ENCODE measurements at regions not wholly inside any gene's neighbourhood (a gene's known extent, or its start where the extent isn't known, plus 50 kb on each side); places are given as distances from the start of the nearest gene placed in this dataset.

DNA sequence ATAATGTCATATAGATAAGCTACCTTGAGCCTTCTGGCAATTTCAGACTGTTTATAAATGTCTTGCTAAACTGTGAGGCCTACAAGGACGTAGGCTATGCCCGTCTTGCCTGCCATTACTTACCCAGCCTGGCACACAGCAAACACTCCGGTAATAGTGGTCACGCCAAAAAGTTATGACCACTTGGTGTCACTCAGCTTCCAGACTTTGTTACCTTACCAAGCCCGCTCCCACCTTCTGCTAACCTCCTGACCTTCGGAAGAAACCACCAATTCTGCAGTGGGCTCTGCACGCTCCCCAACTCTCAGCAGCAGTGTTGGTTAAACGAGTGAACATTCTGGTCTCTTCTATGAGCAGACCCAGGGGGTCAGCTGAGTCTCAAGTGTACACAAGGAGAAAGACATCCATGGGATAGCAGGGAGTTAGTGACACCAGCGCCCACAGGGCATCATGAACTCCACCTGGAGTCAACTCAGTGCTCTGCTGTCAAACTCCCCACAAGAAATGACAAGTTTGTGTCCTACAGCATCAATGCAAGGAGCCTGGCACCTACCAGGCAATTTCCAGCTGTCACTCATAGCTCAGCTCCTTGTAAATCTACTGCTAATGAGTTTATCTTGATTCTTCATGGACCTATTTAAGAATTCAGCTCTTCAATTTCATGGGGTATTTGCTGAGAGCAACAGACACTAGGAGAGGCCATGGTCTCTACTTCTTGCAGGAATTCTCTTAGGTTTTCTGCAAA is 119.9 kb downstream of the TTLL2 start:
- no peak overlapping the region for H3K27ac ChIP-seq (ENCODE audit: low read depth in 1 of 2, low read length in 2 of 2)
- H3K79me2 ChIP-seq (ENCODE audit: insufficient read depth, low read length), result no peaks in the 10 kb centered on the region
- H3K9me3 ChIP-seq (replicated peaks in 1 of 2; ENCODE audit: control insufficient read depth in 1 of 2, insufficient read depth in 1 of 2, low read length in 2 of 2), result no peaks in the 10 kb centered on the region
- no peaks in the 10 kb centered on the region for H4K20me1 ChIP-seq (ENCODE audit: insufficient read depth, low read length)
- H3K4me1 Mint-ChIP-seq, result no peaks in the 10 kb centered on the region
- no peak for DNase-seq
- no peaks in the 10 kb centered on the region for H3K9me3 Mint-ChIP-seq
- peaks cover 0 to 5% (median 1%) of the 10 kb centered on the region in 3 donors for H3K27me3 Mint-ChIP-seq (ENCODE audit: low read depth in 3 of 3)
- H3K4me3 ChIP-seq (replicated peaks in 1 of 3; ENCODE audit: low read depth in 2 of 3, low read length in 3 of 3), result no peak overlapping the region
- H3K4me1 ChIP-seq (ENCODE audit: control insufficient read depth in 1 of 2, insufficient read depth in 2 of 2, low read length in 2 of 2), result no peaks in the 10 kb centered on the region
- no peak overlapping the region for H3K27ac Mint-ChIP-seq
- 89% methylated on average over 9 of the region's 9 CpGs for WGBS (ENCODE audit: insufficient coverage)
- no peaks in the 10 kb centered on the region for H3K36me3 ChIP-seq (replicated peaks in 1 of 2; ENCODE audit: control insufficient read depth in 1 of 2, insufficient read depth in 2 of 2, low read length in 2 of 2)
- no peak overlapping the region for H3K9ac ChIP-seq (ENCODE audit: insufficient read depth, low read length, poor library complexity, severe bottlenecking)
- intact Hi-C loops (cut with micrococcal nuclease), result no loop called here
- H3K4me2 ChIP-seq (replicated peaks; ENCODE audit: extremely low read depth, low read length, poor library complexity, severe bottlenecking), result no peak overlapping the region
- H3K36me3 Mint-ChIP-seq, result no peaks in the 10 kb centered on the region
- H3K4me3 Mint-ChIP-seq, result no peak overlapping the region
- TF ChIP-seq, protein P1, sequence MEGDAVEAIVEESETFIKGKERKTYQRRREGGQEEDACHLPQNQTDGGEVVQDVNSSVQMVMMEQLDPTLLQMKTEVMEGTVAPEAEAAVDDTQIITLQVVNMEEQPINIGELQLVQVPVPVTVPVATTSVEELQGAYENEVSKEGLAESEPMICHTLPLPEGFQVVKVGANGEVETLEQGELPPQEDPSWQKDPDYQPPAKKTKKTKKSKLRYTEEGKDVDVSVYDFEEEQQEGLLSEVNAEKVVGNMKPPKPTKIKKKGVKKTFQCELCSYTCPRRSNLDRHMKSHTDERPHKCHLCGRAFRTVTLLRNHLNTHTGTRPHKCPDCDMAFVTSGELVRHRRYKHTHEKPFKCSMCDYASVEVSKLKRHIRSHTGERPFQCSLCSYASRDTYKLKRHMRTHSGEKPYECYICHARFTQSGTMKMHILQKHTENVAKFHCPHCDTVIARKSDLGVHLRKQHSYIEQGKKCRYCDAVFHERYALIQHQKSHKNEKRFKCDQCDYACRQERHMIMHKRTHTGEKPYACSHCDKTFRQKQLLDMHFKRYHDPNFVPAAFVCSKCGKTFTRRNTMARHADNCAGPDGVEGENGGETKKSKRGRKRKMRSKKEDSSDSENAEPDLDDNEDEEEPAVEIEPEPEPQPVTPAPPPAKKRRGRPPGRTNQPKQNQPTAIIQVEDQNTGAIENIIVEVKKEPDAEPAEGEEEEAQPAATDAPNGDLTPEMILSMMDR (IDR thresholded peaks at IDR 0.05), result no peak
- H2AFZ ChIP-seq (ENCODE audit: insufficient read depth, low read depth, low read length, poor library complexity, severe bottlenecking), result no peak overlapping the region
- no peaks in the 10 kb centered on the region for H3K27me3 ChIP-seq (ENCODE audit: control insufficient read depth in 2 of 2, insufficient read depth in 2 of 2, low read length in 2 of 2)

DNA sequence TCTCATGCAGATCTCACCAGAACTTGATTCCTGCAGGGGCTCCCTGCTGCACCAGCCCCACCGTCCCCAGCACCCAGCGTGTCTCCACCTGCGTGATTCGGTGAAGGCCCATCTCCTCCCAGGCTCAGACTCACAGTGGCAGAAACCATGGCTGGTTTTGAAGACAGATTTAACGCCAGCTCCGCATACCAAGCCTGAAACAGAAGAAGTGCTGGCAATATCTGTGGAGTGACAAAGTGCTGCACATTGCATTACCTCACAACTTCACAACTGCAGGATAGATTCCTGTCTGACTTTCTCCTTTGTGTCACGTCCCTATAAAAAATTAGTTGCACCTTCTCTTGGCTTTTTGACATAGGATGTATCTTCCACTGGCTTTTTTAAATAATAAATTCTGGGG is 120.7 kb downstream of the TTLL2 start:
- H3K27me3 Mint-ChIP-seq (ENCODE audit: low read depth in 3 of 3), result peaks cover 0 to 5% (median 1%) of the 10 kb centered on the region in 3 donors
- H3K4me1 ChIP-seq (ENCODE audit: control insufficient read depth in 1 of 2, insufficient read depth in 2 of 2, low read length in 2 of 2), result no peaks in the 10 kb centered on the region
- H3K27ac Mint-ChIP-seq, result no peak overlapping the region
- no peak overlapping the region for H3K4me3 ChIP-seq (replicated peaks in 1 of 3; ENCODE audit: low read depth in 2 of 3, low read length in 3 of 3)
- no peak overlapping the region for H2AFZ ChIP-seq (ENCODE audit: insufficient read depth, low read depth, low read length, poor library complexity, severe bottlenecking)
- no peak for DNase-seq
- TF ChIP-seq, protein P1 (IDR thresholded peaks at IDR 0.05), result no peak
- no peaks in the 10 kb centered on the region for H3K79me2 ChIP-seq (ENCODE audit: insufficient read depth, low read length)
- H3K4me3 Mint-ChIP-seq, result no peak overlapping the region
- intact Hi-C loops (cut with micrococcal nuclease), result no loop called here
- no peaks in the 10 kb centered on the region for H3K9me3 ChIP-seq (replicated peaks in 1 of 2; ENCODE audit: control insufficient read depth in 1 of 2, insufficient read depth in 1 of 2, low read length in 2 of 2)
- no peaks in the 10 kb centered on the region for H3K36me3 Mint-ChIP-seq
- 88% methylated on average over 4 of the region's 7 CpGs for WGBS (ENCODE audit: insufficient coverage)
- no peak overlapping the region for H3K4me2 ChIP-seq (replicated peaks; ENCODE audit: extremely low read depth, low read length, poor library complexity, severe bottlenecking)
- no peaks in the 10 kb centered on the region for H3K36me3 ChIP-seq (replicated peaks in 1 of 2; ENCODE audit: control insufficient read depth in 1 of 2, insufficient read depth in 2 of 2, low read length in 2 of 2)
- no peaks in the 10 kb centered on the region for H3K27me3 ChIP-seq (ENCODE audit: control insufficient read depth in 2 of 2, insufficient read depth in 2 of 2, low read length in 2 of 2)
- H3K9ac ChIP-seq (ENCODE audit: insufficient read depth, low read length, poor library complexity, severe bottlenecking), result no peak overlapping the region
- H3K27ac ChIP-seq (ENCODE audit: low read depth in 1 of 2, low read length in 2 of 2), result no peak overlapping the region
- H3K9me3 Mint-ChIP-seq, result no peaks in the 10 kb centered on the region
- no peaks in the 10 kb centered on the region for H4K20me1 ChIP-seq (ENCODE audit: insufficient read depth, low read length)
- H3K4me1 Mint-ChIP-seq, result no peaks in the 10 kb centered on the region

All from CD14-positive monocyte (primary cell).